HepG2 (cell line): ENCODE measurements at regions not wholly inside any gene's neighbourhood (a gene's known extent, or its start where the extent isn't known, plus 50 kb on each side); places are given as distances from the start of the nearest gene placed in this dataset.
"Not testable (repeated sequence)": the region's sequence is repeated elsewhere in the genome, so short reads cannot be mapped to it uniquely, and the experiment has no call there.

ENCODE experiments used
- ATAC-seq: fragments of 200-7000 bp; cut with Tn5 transposase; 3 replicates; pipeline ENCODE4 v1.9.1; 2020; ENCODE audit warnings: mild to moderate bottlenecking, moderate library complexity
- BruUV-seq: library from RNA; stranded (reverse); fragments of 400-500 nt; replicated peaks from 2 replicates; lab custom pipeline; 2021; lab: Mats Ljungman, UMichigan
- CTCF ChIA-PET: fragments of 300-600 bp; formaldehyde crosslinking; extraction: SDS; loops from one replicate; lab custom pipeline; 2021; ENCODE audit warnings: low total read pairs, inconsistent platforms, low intra/inter-chr PET ratio; lab: Yijun Ruan, JAX
- POLR2A ChIA-PET: fragments of 350-600 bp; sonication (Branson Sonifier 250); formaldehyde crosslinking; loops from one replicate; lab custom pipeline; 2020; ENCODE audit warnings: antibody characterized with exemption, inconsistent platforms; lab: Yijun Ruan, JAX
- DNase-seq: peaks from one replicate; pipeline ENCODE4 v3.0.0-alpha.2; 2015; ENCODE audit warnings: low spot score
- FAIRE-seq: peaks from 3 replicates; lab custom pipeline; 2011; peaks lifted over from hg19 to GRCh38; lab: Jason Lieb, UNC
- H2AFZ ChIP-seq: one replicate; pipeline ENCODE4 v1.6.1; 2011; ENCODE audit warnings: low read length, inconsistent platforms
- H3K27ac ChIP-seq: fragments of 300-600 bp; 3 replicates; pipeline ENCODE4 v1.8.0; 2011; ENCODE audit warnings: mixed run types, mild to moderate bottlenecking, mixed read lengths, low read length, inconsistent platforms; ENCODE audit not compliant: insufficient read depth; ENCODE audit errors: extremely low read length
- H3K27me3 ChIP-seq, 2 experiments: fragments of 200-600 bp in 1 of 2; 2 replicates in 1 of 2; 3 replicates in 1 of 2; pipeline versions ENCODE4 v1.6.0 to v1.8.0; 2011; ENCODE audit warnings: low read length in 2 of 2, mild to moderate bottlenecking in 2 of 2, moderate library complexity in 2 of 2, inconsistent platforms in 1 of 2; ENCODE audit not compliant: insufficient read depth in 2 of 2, control insufficient read depth in 1 of 2
- H3K36me3 ChIP-seq, 2 experiments: fragments of 200-600 bp in 1 of 2; replicated peaks in 1 of 2; 2 replicates in 1 of 2; 3 replicates in 1 of 2; pipeline versions ENCODE4 v1.5.1 to v1.8.0; 2011; ENCODE audit warnings: low read length in 2 of 2, inconsistent platforms in 1 of 2; ENCODE audit not compliant: insufficient read depth in 2 of 2, control insufficient read depth in 1 of 2
- H3K4me1 ChIP-seq: 2 replicates; pipeline ENCODE4 v1.5.1; 2012; ENCODE audit warnings: low read length, inconsistent platforms; ENCODE audit not compliant: insufficient read depth
- H3K4me2 ChIP-seq: 2 replicates; pipeline ENCODE4 v1.6.0; 2011; ENCODE audit warnings: low read depth, low read length, inconsistent platforms
- H3K4me3 ChIP-seq, 3 experiments: fragments of 200-600 bp in 1 of 3; sonication (generic), shearing (Covaris generic) in 1 of 3; replicated peaks in 1 of 3; 2 replicates each; pipeline ENCODE4 v1.5.1; 2011 to 2016; ENCODE audit warnings: low read length in 3 of 3, inconsistent platforms in 2 of 3, low read depth in 2 of 3, mild to moderate bottlenecking in 2 of 3, control low read depth in 1 of 3, mixed read lengths in 1 of 3; ENCODE audit not compliant: insufficient read depth in 1 of 3
- H3K79me2 ChIP-seq: one replicate; pipeline ENCODE4 v1.6.1; 2011; ENCODE audit warnings: low read length, inconsistent platforms; ENCODE audit not compliant: insufficient read depth
- H3K9ac ChIP-seq: 2 replicates; pipeline ENCODE4 v1.6.0; 2011; ENCODE audit warnings: mild to moderate bottlenecking, low read depth, low read length, inconsistent platforms; ENCODE audit not compliant: insufficient read depth
- H3K9me3 ChIP-seq: 2 replicates; pipeline ENCODE4 v1.5.1; 2012; ENCODE audit warnings: mild to moderate bottlenecking, low read length
- H4K20me1 ChIP-seq: 2 replicates; pipeline ENCODE4 v1.6.0; 2011; ENCODE audit warnings: inconsistent platforms, mild to moderate bottlenecking, low read length, moderate library complexity; ENCODE audit not compliant: insufficient read depth
- KDM5A ChIP-seq: fragments of 200-600 bp; sonication (generic); IDR thresholded peaks from 2 replicates; pipeline ENCODE4 v1.7.0; 2018; ENCODE audit warnings: antibody characterized with exemption, mild to moderate bottlenecking, low read length, borderline replicate concordance
- TAF15 ChIP-seq: fragments of 200-400 bp; formaldehyde crosslinking; IDR thresholded peaks from one replicate; pipeline ENCODE4 v1.6.1; 2018; ENCODE audit warnings: mild to moderate bottlenecking, low read depth, low read length; ENCODE audit not compliant: poor library complexity, severe bottlenecking
- ZNF326 ChIP-seq: sonication (generic); formaldehyde crosslinking; IDR thresholded peaks from 2 replicates; pipeline ENCODE4 v1.4.0; 2020; ENCODE audit warnings: missing genetic modification reagents, borderline replicate concordance
- ZNF557 ChIP-seq: sonication (generic); formaldehyde crosslinking; IDR thresholded peaks from 2 replicates; pipeline ENCODE4 v1.4.0; 2020; ENCODE audit warnings: missing genetic modification reagents
- WGBS: methylation state at CpG from one replicate; pipeline ENCODE4 v1.1.6; 2017; ENCODE audit warnings: low lambda C conversion rate; 5-methylcytosine and 5-hydroxymethylcytosine counted together
- in situ Hi-C: cut with HindIII; loops from 2 replicates; pipeline ENCODE4 v1.10.0; 2017; ENCODE audit warnings: low pct_unique_long_range_greater_than_20kb; ENCODE audit not compliant: extremely low pct_ligation_motif_present
- intact Hi-C: fragments of 100-400 bp; cut with micrococcal nuclease; formaldehyde crosslinking; loops from one replicate; pipeline ENCODE4 v1.10.0; 2022; ENCODE audit not compliant: unreplicated experiment
- TF ChIP-seq, protein P1 (sequence below): sonication (generic); formaldehyde crosslinking; IDR thresholded peaks from 2 replicates; pipeline ENCODE4 v1.4.0; 2020; ENCODE audit warnings: missing genetic modification reagents

DNA sequence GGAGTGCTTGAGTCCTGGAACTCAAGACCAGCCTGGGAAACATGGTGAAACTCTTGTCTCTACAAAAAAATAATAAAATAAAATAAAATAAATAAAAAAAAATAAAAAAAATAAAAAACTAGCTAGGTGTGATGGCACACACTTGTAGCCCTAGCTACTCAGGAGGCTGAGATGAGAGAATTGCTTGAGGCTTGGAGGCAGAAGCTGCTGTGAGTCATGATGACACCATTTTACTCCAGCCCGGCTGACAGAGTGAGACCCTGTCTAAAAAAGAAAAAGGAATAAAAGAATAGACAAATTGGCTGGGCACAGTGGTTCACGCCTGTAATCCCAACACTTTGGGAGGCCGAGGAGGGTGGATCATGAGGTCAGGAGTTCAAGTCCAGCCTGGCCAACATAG lies 1168.9 kb downstream of the SLITRK5 start:
- DNase-seq (no peak), ATAC-seq (no peak), FAIRE-seq (no peak)
- no peak overlapping the region for H3K9ac ChIP-seq
- no peak overlapping the region for H3K4me3 ChIP-seq
- no peaks in the 10 kb centered on the region for H3K4me1 ChIP-seq
- intact Hi-C loops (no loop called here), in situ Hi-C loops (no loop called here)
- WGBS: 23% methylated on average over 3 of the region's 3 CpGs
- BruUV-seq: no TSS peak
- H4K20me1 ChIP-seq: no peaks in the 10 kb centered on the region
- H3K27me3 ChIP-seq: no peaks in the 10 kb centered on the region
- no peak overlapping the region for H3K4me2 ChIP-seq
- CTCF ChIA-PET: no interaction called here
- no peak overlapping the region for H2AFZ ChIP-seq
- POLR2A ChIA-PET: no interaction called here
- TF ChIP-seq, protein P1, sequence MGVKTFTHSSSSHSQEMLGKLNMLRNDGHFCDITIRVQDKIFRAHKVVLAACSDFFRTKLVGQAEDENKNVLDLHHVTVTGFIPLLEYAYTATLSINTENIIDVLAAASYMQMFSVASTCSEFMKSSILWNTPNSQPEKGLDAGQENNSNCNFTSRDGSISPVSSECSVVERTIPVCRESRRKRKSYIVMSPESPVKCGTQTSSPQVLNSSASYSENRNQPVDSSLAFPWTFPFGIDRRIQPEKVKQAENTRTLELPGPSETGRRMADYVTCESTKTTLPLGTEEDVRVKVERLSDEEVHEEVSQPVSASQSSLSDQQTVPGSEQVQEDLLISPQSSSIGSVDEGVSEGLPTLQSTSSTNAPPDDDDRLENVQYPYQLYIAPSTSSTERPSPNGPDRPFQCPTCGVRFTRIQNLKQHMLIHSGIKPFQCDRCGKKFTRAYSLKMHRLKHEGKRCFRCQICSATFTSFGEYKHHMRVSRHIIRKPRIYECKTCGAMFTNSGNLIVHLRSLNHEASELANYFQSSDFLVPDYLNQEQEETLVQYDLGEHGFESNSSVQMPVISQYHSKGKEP (CRISPR knock-in tag): no peak
- no peak for TF ChIP-seq ZNF326
- no peak for TF ChIP-seq ZNF557 (CRISPR knock-in tag)
- TF ChIP-seq TAF15: no peak
- TF ChIP-seq KDM5A: no peak
- no peaks in the 10 kb centered on the region for H3K36me3 ChIP-seq
- peaks cover 21% of the 10 kb centered on the region for H3K9me3 ChIP-seq
- no peak overlapping the region for H3K27ac ChIP-seq
- no peaks in the 10 kb centered on the region for H3K79me2 ChIP-seq

DNA sequence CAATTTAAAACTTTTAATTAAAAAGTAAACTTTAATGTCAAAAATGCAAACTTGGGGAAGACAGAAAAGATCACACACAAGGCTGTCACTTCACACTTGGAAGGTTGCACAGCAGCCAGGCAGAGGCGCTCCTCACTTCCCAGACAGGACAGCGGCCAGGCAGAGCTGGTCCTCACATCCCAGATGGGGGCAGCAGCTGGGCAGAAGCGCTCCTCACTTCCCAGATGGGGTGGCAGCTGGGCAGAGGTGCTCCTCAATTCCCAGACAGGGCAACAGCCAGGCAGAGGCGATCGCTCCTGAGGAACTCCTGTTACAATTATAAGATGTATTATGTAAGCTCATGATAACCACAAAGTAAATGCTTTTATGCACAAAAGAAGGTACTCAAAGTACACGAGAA lies 1181.1 kb downstream of the SLITRK5 start:
- BruUV-seq, H3K79me2 ChIP-seq, DNase-seq, H3K27ac ChIP-seq, CTCF ChIA-PET, H3K27me3 ChIP-seq, H3K4me3 ChIP-seq, H2AFZ ChIP-seq, POLR2A ChIA-PET, in situ Hi-C loops, H3K9ac ChIP-seq, ATAC-seq, H3K4me2 ChIP-seq, H3K36me3 ChIP-seq, FAIRE-seq, intact Hi-C loops, H4K20me1 ChIP-seq, H3K4me1 ChIP-seq: not testable (repeated sequence)
- WGBS: 39% methylated on average over 5 of the region's 6 CpGs
- H3K9me3 ChIP-seq: peaks cover 30% of the 10 kb centered on the region
